ENCODE measurements at regions not wholly inside any gene's neighbourhood (a gene's known extent, or its start where the extent isn't known, plus 50 kb on each side); places are given as distances from the start of the nearest gene placed in this dataset.

GRCh38 chr22:22045571-22046335, 63.2 kb upstream of the TOP3B start:
- H3K23me2 ChIP-seq (ENCODE audit: low read depth, low read length): no peaks in the 10 kb centered on the region
- H3K4me2 ChIP-seq (ENCODE audit: insufficient read depth in 1 of 2, low read depth in 2 of 2, low read length in 2 of 2): no peak overlapping the region
- no peak overlapping the region for H2AK5ac ChIP-seq (ENCODE audit: low read depth, low read length)
- no peak overlapping the region for H2BK12ac ChIP-seq (ENCODE audit: low read depth, low read length)
- H4K8ac ChIP-seq (ENCODE audit: extremely low read depth, insufficient read depth, low read length): no peak overlapping the region
- H3K4me3 ChIP-seq (ENCODE audit: extremely low read depth in 1 of 4, insufficient read depth in 2 of 4, low read depth in 3 of 4, low read length in 4 of 4): no peak overlapping the region
- no peak overlapping the region for H2AFZ ChIP-seq (ENCODE audit: low read length)
- no peaks in the 10 kb centered on the region for H3K79me1 ChIP-seq (ENCODE audit: low read depth, low read length)
- no peaks in the 10 kb centered on the region for H3K79me2 ChIP-seq (ENCODE audit: control insufficient read depth in 1 of 2, insufficient read depth in 2 of 2, low read length in 2 of 2)
- no peak overlapping the region for H3K4ac ChIP-seq (replicated peaks; ENCODE audit: insufficient read length, low read depth, low read length)
- no peak overlapping the region for H3K27ac ChIP-seq (ENCODE audit: low read depth, low read length)
- no peak overlapping the region for H2BK120ac ChIP-seq (replicated peaks; ENCODE audit: low read depth, low read length)
- 83% methylated on average over 6 of the region's 6 CpGs; no CpG with 5 or more reads in 1 of the 2 experiments for WGBS, 2 experiments (ENCODE audit: extremely low coverage in 1 of 2, insufficient coverage in 1 of 2, insufficient read length in 1 of 2, insufficient replicate concordance in 2 of 2, low coverage in 1 of 2, low lambda C conversion rate in 2 of 2, missing lambda C conversion rate in 1 of 2)
- no peak overlapping the region for H3K56ac ChIP-seq (replicated peaks; ENCODE audit: insufficient read length, low read depth, low read length)
- H3K9me3 ChIP-seq (ENCODE audit: insufficient read depth in 2 of 2, low read depth in 1 of 2, low read length in 1 of 2): no peaks in the 10 kb centered on the region
- peaks cover 0 to 1% of the 10 kb centered on the region in 2 experiments for H4K20me1 ChIP-seq (replicated peaks in 1 of 2; ENCODE audit: control insufficient read depth in 1 of 2, insufficient read depth in 2 of 2, low read length in 2 of 2)
- DNase-seq (ENCODE audit: low read depth in 1 of 2, low spot score in 2 of 2) (no peak), FAIRE-seq (no peak)
- no peak overlapping the region for H2BK15ac ChIP-seq (ENCODE audit: low read length)
- no peak overlapping the region for H4K5ac ChIP-seq (ENCODE audit: insufficient read length, low read depth, low read length)
- ChIA-PET POLR2A (ENCODE audit: partially characterized antibody) (no interaction called here), CTCF (ENCODE audit: partially characterized antibody) (interaction anchor here (0.6 to 5.0 kb wide), 5 partner anchors 9 to 157 kb away, joined by 3 to 34 read pairs (median 3); no protein-coding TSS in a partner anchor)
- H4K91ac ChIP-seq (replicated peaks; ENCODE audit: insufficient read length, low read length): no peak overlapping the region
- no peak overlapping the region for H3K18ac ChIP-seq (ENCODE audit: extremely low read depth, low read length)
- H3K9ac ChIP-seq (replicated peaks in 1 of 4; ENCODE audit: extremely low read depth in 1 of 4, low read depth in 3 of 4, low read length in 3 of 4): no peak overlapping the region
- no peaks in the 10 kb centered on the region for H3K36me3 ChIP-seq (ENCODE audit: control insufficient read depth in 2 of 4, insufficient read depth in 4 of 4, low read length in 3 of 4)
- TF ChIP-seq NANOG (IDR thresholded peaks at IDR 0.05; ENCODE audit: insufficient read depth, low read depth, low read length, poor library complexity, severe bottlenecking) (no peak), ASH2L (IDR thresholded peaks at IDR 0.05; ENCODE audit: low read length) (no peak), USF2 (IDR thresholded peaks at IDR 0.05; ENCODE audit: low read length) (no peak), NRF1 (IDR thresholded peaks at IDR 0.05; ENCODE audit: low read depth, low read length) (no peak)
- no peak overlapping the region for H2BK20ac ChIP-seq (ENCODE audit: low read length)
- no peak overlapping the region for H3K14ac ChIP-seq (ENCODE audit: insufficient read length)
- H2BK5ac ChIP-seq (ENCODE audit: low read depth, low read length): no peak overlapping the region
- H3K4me1 ChIP-seq (replicated peaks in 1 of 4; ENCODE audit: control insufficient read depth in 3 of 4, insufficient read depth in 4 of 4, low read length in 3 of 4): no peaks in the 10 kb centered on the region
- peaks cover 43 to 80% (median 71%) of the 10 kb centered on the region in 4 experiments for H3K27me3 ChIP-seq (replicated peaks in 1 of 4; ENCODE audit: control insufficient read depth in 3 of 4, extremely low read depth in 1 of 4, insufficient read depth in 3 of 4, low read length in 3 of 4)
- H3K23ac ChIP-seq (ENCODE audit: insufficient read length): no peak overlapping the region
